CD14-positive monocyte (primary cell): ENCODE measurements at regions not wholly inside any gene's neighbourhood (a gene's known extent, or its start where the extent isn't known, plus 50 kb on each side); places are given as distances from the start of the nearest gene placed in this dataset.

Experiments used
- DNase-seq, 3 donors: peaks; one replicate each; pipeline ENCODE4 v3.0.0-alpha.2; 2011 to 2022
- H2AFZ ChIP-seq: 2 replicates; pipeline ENCODE4 v1.6.0; 2012; ENCODE audit warnings: mild to moderate bottlenecking, low read depth, low read length, inconsistent platforms; ENCODE audit not compliant: insufficient read depth, poor library complexity, severe bottlenecking
- H3K27ac ChIP-seq, 2 donors: 1 replicate in 1 of 2; 2 replicates in 1 of 2; pipeline ENCODE4 v1.5.1; 2012 to 2013; ENCODE audit warnings: low read length in 2 of 2, control low read depth in 1 of 2, inconsistent platforms in 1 of 2, low read depth in 1 of 2, mild to moderate bottlenecking in 1 of 2
- H3K27me3 ChIP-seq, 2 donors: one replicate each; pipeline versions ENCODE4 v1.6.0 to v1.6.1; 2011 to 2013; ENCODE audit warnings: low read length in 2 of 2; ENCODE audit not compliant: control insufficient read depth in 2 of 2, insufficient read depth in 2 of 2
- H3K36me3 ChIP-seq, 2 donors: replicated peaks in 1 of 2; 1 replicate in 1 of 2; 2 replicates in 1 of 2; pipeline versions ENCODE4 v1.5.1 to v1.6.1; 2012 to 2013; ENCODE audit warnings: low read length in 2 of 2, control low read depth in 1 of 2, inconsistent platforms in 1 of 2, mild to moderate bottlenecking in 1 of 2; ENCODE audit not compliant: insufficient read depth in 2 of 2, control insufficient read depth in 1 of 2
- H3K4me1 ChIP-seq, 2 donors: 1 replicate in 1 of 2; 2 replicates in 1 of 2; pipeline versions ENCODE4 v1.5.1 to v1.6.1; 2012 to 2013; ENCODE audit warnings: low read length in 2 of 2, control low read depth in 1 of 2, inconsistent platforms in 1 of 2, mild to moderate bottlenecking in 1 of 2, moderate library complexity in 1 of 2; ENCODE audit not compliant: insufficient read depth in 2 of 2, control insufficient read depth in 1 of 2
- H3K4me2 ChIP-seq: replicated peaks from 2 replicates; pipeline ENCODE3; 2012; ENCODE audit warnings: low read length, moderate library complexity, mild to moderate bottlenecking; ENCODE audit not compliant: poor library complexity, severe bottlenecking; ENCODE audit errors: extremely low read depth
- H3K4me3 ChIP-seq, 3 experiments: fragments of 200-600 bp in 1 of 3; sonication (generic) in 1 of 3; replicated peaks in 1 of 3; 1 replicate in 2 of 3; 2 replicates in 1 of 3; pipeline ENCODE4 v1.5.1; 2011 to 2013; ENCODE audit warnings: low read length in 3 of 3, mild to moderate bottlenecking in 3 of 3, control low read depth in 2 of 3, low read depth in 2 of 3, inconsistent platforms in 1 of 3, moderate library complexity in 1 of 3
- H3K79me2 ChIP-seq: 2 replicates; pipeline ENCODE4 v1.6.0; 2012; ENCODE audit warnings: mild to moderate bottlenecking, control low read depth, inconsistent platforms, low read length, moderate library complexity; ENCODE audit not compliant: insufficient read depth
- H3K9ac ChIP-seq: 2 replicates; pipeline ENCODE4 v1.6.0; 2017; ENCODE audit warnings: low read length, mild to moderate bottlenecking; ENCODE audit not compliant: insufficient read depth, poor library complexity, severe bottlenecking
- H3K9me3 ChIP-seq, 2 donors: replicated peaks in 1 of 2; 1 replicate in 1 of 2; 2 replicates in 1 of 2; pipeline versions ENCODE4 v1.5.1 to v1.6.1; 2012 to 2013; ENCODE audit warnings: low read length in 2 of 2, control low read depth in 1 of 2; ENCODE audit not compliant: control insufficient read depth in 1 of 2, insufficient read depth in 1 of 2
- H4K20me1 ChIP-seq: 2 replicates; pipeline ENCODE4 v1.6.0; 2012; ENCODE audit warnings: mild to moderate bottlenecking, low read length, control low read depth, moderate library complexity; ENCODE audit not compliant: insufficient read depth
- H3K27ac Mint-ChIP-seq, 7 donors: one replicate each; pipeline ENCODE4 v1.8.0; 2020; ENCODE audit warnings: mild to moderate bottlenecking in 7 of 7, mixed read lengths in 7 of 7, moderate library complexity in 6 of 7, inconsistent platforms in 2 of 7
- H3K27me3 Mint-ChIP-seq, 3 donors: one replicate each; pipeline ENCODE4 v1.8.0; 2021 to 2022; ENCODE audit warnings: low read depth in 3 of 3, mild to moderate bottlenecking in 3 of 3, mixed read lengths in 3 of 3, moderate library complexity in 3 of 3, inconsistent platforms in 1 of 3
- H3K36me3 Mint-ChIP-seq, 2 donors: one replicate each; pipeline ENCODE4 v1.8.0; 2020; ENCODE audit warnings: mixed read lengths in 2 of 2, inconsistent platforms in 1 of 2, mild to moderate bottlenecking in 1 of 2
- H3K4me1 Mint-ChIP-seq: one replicate; pipeline ENCODE4 v1.8.0; 2020; ENCODE audit warnings: mild to moderate bottlenecking, mixed read lengths
- H3K4me3 Mint-ChIP-seq, 2 donors: one replicate each; pipeline ENCODE4 v1.8.0; 2020; ENCODE audit warnings: mild to moderate bottlenecking in 2 of 2, mixed read lengths in 2 of 2, moderate library complexity in 1 of 2
- H3K9me3 Mint-ChIP-seq, 7 donors: one replicate each; pipeline ENCODE4 v1.8.0; 2020 to 2022; ENCODE audit warnings: mixed read lengths in 7 of 7, mild to moderate bottlenecking in 6 of 7, moderate library complexity in 6 of 7, inconsistent platforms in 2 of 7
- CTCF ChIP-seq: fragments of 200-600 bp; IDR thresholded peaks from one replicate; pipeline ENCODE4 v1.8.0; 2022; ENCODE audit warnings: antibody characterized with exemption, mild to moderate bottlenecking
- WGBS: methylation state at CpG from one replicate; pipeline ENCODE4 v1.1.5; 2013; ENCODE audit warnings: missing lambda C conversion rate; ENCODE audit not compliant: insufficient coverage; 5-methylcytosine and 5-hydroxymethylcytosine counted together
- intact Hi-C, 2 donors: fragments of 100-400 bp; cut with micrococcal nuclease; formaldehyde crosslinking; loops; one replicate each; pipeline versions ENCODE4 v1.15.0 to v1.15.1; 2023

- Histone ChIP-seq H3K4me1 (no peaks in the 10 kb centered on the region), H3K27me3 (no peaks in the 10 kb centered on the region), H2AFZ (no peak overlapping the region), H3K9ac (no peak overlapping the region), H3K4me3 (no peak overlapping the region), H3K27ac (no peak overlapping the region), H3K9me3 (no peaks in the 10 kb centered on the region), H3K36me3 (no peaks in the 10 kb centered on the region), H3K79me2 (no peaks in the 10 kb centered on the region), H4K20me1 (no peaks in the 10 kb centered on the region), H3K4me2 (no peak overlapping the region)
- no peak overlapping the region for H3K4me3 Mint-ChIP-seq
- intact Hi-C loops = loop anchor here (5.0 to 10.0 kb wide), 5 partner anchors 161 to 334 kb away; no protein-coding TSS in a partner anchor
- H3K4me1 Mint-ChIP-seq = no peaks in the 10 kb centered on the region
- DNase-seq = no peak
- H3K9me3 Mint-ChIP-seq = peaks cover 0 to 5% (median 0%) of the 10 kb centered on the region in 7 donors
- no peak for TF ChIP-seq CTCF
- H3K36me3 Mint-ChIP-seq = no peaks in the 10 kb centered on the region
- no CpG with 5 or more reads among the region's 2 CpGs for WGBS
- no peak overlapping the region for H3K27ac Mint-ChIP-seq
- H3K27me3 Mint-ChIP-seq = no peaks in the 10 kb centered on the region
Observed at GRCh38 chr2:181743723-181744031, 63.4 kb upstream of the NEUROD1 start.

DNA sequence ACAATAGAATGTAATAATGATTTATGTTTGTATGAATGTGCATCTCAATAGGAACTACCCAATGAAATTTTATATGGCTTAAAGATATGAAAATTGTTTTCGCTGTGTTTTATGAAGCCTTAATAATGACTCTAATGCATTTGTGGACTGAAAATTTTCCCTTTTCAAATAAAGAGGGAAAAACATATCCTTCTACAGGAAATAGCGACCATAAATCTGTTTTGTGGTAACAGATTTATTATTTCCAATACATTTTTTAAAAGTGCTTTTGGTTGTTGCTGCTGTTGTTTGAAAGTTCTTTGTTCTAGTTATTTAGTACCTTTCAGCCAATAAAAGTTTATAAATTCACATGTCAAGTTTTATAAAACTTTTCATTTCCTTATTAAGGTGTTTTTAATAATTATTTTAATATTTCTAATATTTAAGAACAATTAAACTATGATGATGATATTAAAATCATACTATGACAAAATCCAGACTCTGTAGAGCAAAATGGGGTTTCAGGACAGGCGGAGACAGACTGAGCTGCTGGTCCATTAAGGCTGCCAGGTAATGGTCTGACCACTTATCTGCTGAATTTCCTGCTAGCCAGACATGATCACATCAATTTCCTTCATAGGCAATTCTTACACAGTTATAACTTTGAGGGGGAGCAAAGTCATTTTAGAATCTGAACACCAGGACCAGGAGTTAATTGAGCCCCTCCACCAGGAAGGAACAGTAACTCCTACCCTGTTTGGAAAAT is 65.7 kb upstream of the NEUROD1 start:
- intact Hi-C loops = loop anchor here (10.0 kb wide), 3 partner anchors 159 to 329 kb away; no protein-coding TSS in a partner anchor
- no peak overlapping the region for H3K27ac Mint-ChIP-seq

More for the DNA sequence above, 65.7 kb upstream of the NEUROD1 start:
- Mint-ChIP-seq H3K4me3 (no peak overlapping the region), H3K4me1 (no peaks in the 10 kb centered on the region), H3K27me3 (peaks cover 0 to 3% (median 0%) of the 10 kb centered on the region in 3 donors), H3K36me3 (no peaks in the 10 kb centered on the region), H3K9me3 (peaks cover 0 to 5% (median 0%) of the 10 kb centered on the region in 7 donors)
- H3K27me3 ChIP-seq = no peaks in the 10 kb centered on the region
- no peak overlapping the region for H3K4me3 ChIP-seq
- WGBS = 100% methylated on average over 1 of the region's 3 CpGs
- no peaks in the 10 kb centered on the region for H3K36me3 ChIP-seq
- H3K4me2 ChIP-seq = no peak overlapping the region
- no peaks in the 10 kb centered on the region for H3K4me1 ChIP-seq
- no peak for TF ChIP-seq CTCF
- H2AFZ ChIP-seq = no peak overlapping the region
- no peaks in the 10 kb centered on the region for H4K20me1 ChIP-seq
- H3K9ac ChIP-seq = no peak overlapping the region
- no peak for DNase-seq
- H3K27ac ChIP-seq = no peak overlapping the region
- no peaks in the 10 kb centered on the region for H3K79me2 ChIP-seq
- H3K9me3 ChIP-seq = no peaks in the 10 kb centered on the region
